Parathyroid adenoma (tissue), 2 donors: ENCODE measurements at regions not wholly inside any gene's neighbourhood (a gene's known extent, or its start where the extent isn't known, plus 50 kb on each side); places are given as distances from the start of the nearest gene placed in this dataset.

Source experiments
- H2AFZ ChIP-seq: fragments of 300-600 bp; sonication (generic); one replicate; pipeline ENCODE4 v1.7.0; 2017; ENCODE audit warnings: antibody characterized with exemption, mild to moderate bottlenecking
- H3K27ac ChIP-seq: fragments of 300-600 bp; sonication (generic); one replicate; pipeline ENCODE4 v1.7.0; 2017
- H3K27me3 ChIP-seq: fragments of 300-600 bp; sonication (generic); one replicate; pipeline ENCODE4 v1.7.0; 2017; ENCODE audit warnings: low read length; ENCODE audit not compliant: control insufficient read depth, insufficient read depth
- H3K36me3 ChIP-seq: fragments of 300-600 bp; sonication (generic); one replicate; pipeline ENCODE4 v1.7.0; 2017; ENCODE audit warnings: low read length; ENCODE audit not compliant: control insufficient read depth, insufficient read depth
- H3K4me1 ChIP-seq: fragments of 300-600 bp; sonication (generic); one replicate; pipeline ENCODE4 v1.7.0; 2017; ENCODE audit warnings: control low read depth
- H3K4me2 ChIP-seq: fragments of 300-600 bp; sonication (generic); one replicate; pipeline ENCODE4 v1.7.0; 2017; ENCODE audit warnings: low read length
- H3K4me3 ChIP-seq: fragments of 300-600 bp; sonication (generic); one replicate; pipeline ENCODE4 v1.7.0; 2017; ENCODE audit warnings: low read depth, low read length
- H3K79me2 ChIP-seq: fragments of 300-600 bp; sonication (generic); one replicate; pipeline ENCODE4 v1.7.0; 2017; ENCODE audit warnings: control low read depth
- H3K9ac ChIP-seq: fragments of 300-600 bp; sonication (generic); one replicate; pipeline ENCODE4 v1.7.0; 2017; ENCODE audit warnings: mild to moderate bottlenecking
- H3K9me3 ChIP-seq: fragments of 300-600 bp; sonication (generic); one replicate; pipeline ENCODE4 v1.7.0; 2017; ENCODE audit warnings: low read length; ENCODE audit not compliant: control insufficient read depth
- TF ChIP-seq, protein P1 (sequence below): fragments of 300-600 bp; sonication (generic); IDR thresholded peaks from one replicate; pipeline ENCODE4 v1.7.0; 2017; ENCODE audit warnings: antibody characterized with exemption, mild to moderate bottlenecking
- donor health status: primary hyperparathyroidism.

DNA sequence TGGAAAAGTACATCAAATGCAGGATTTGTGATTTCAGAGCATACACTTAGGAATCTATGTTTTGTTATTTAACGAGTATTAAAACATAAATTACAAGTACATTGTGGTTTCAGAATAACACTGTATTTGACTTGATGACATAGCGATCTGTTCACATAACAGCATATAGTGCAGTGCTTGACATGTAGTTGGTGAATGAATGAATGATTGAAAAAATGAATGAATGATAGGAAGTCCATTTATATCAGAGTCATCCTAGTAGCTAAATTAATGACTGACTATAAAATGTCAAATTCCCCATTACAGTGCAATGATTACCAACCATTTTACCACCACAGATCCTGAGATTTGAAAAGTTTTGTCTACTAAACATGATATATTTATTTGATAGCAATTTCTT lies 114.6 kb upstream of the FAT1 start:
- TF ChIP-seq, protein P1, sequence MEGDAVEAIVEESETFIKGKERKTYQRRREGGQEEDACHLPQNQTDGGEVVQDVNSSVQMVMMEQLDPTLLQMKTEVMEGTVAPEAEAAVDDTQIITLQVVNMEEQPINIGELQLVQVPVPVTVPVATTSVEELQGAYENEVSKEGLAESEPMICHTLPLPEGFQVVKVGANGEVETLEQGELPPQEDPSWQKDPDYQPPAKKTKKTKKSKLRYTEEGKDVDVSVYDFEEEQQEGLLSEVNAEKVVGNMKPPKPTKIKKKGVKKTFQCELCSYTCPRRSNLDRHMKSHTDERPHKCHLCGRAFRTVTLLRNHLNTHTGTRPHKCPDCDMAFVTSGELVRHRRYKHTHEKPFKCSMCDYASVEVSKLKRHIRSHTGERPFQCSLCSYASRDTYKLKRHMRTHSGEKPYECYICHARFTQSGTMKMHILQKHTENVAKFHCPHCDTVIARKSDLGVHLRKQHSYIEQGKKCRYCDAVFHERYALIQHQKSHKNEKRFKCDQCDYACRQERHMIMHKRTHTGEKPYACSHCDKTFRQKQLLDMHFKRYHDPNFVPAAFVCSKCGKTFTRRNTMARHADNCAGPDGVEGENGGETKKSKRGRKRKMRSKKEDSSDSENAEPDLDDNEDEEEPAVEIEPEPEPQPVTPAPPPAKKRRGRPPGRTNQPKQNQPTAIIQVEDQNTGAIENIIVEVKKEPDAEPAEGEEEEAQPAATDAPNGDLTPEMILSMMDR, result no peak
- no peaks in the 10 kb centered on the region for H3K9me3 ChIP-seq
- no peak overlapping the region for H3K4me3 ChIP-seq
- no peaks in the 10 kb centered on the region for H3K4me1 ChIP-seq
- no peaks in the 10 kb centered on the region for H3K36me3 ChIP-seq
- H3K79me2 ChIP-seq, result no peaks in the 10 kb centered on the region
- no peak overlapping the region for H3K9ac ChIP-seq
- H2AFZ ChIP-seq, result no peak overlapping the region
- H3K4me2 ChIP-seq, result no peak overlapping the region
- H3K27ac ChIP-seq, result no peak overlapping the region
- no peaks in the 10 kb centered on the region for H3K27me3 ChIP-seq

DNA sequence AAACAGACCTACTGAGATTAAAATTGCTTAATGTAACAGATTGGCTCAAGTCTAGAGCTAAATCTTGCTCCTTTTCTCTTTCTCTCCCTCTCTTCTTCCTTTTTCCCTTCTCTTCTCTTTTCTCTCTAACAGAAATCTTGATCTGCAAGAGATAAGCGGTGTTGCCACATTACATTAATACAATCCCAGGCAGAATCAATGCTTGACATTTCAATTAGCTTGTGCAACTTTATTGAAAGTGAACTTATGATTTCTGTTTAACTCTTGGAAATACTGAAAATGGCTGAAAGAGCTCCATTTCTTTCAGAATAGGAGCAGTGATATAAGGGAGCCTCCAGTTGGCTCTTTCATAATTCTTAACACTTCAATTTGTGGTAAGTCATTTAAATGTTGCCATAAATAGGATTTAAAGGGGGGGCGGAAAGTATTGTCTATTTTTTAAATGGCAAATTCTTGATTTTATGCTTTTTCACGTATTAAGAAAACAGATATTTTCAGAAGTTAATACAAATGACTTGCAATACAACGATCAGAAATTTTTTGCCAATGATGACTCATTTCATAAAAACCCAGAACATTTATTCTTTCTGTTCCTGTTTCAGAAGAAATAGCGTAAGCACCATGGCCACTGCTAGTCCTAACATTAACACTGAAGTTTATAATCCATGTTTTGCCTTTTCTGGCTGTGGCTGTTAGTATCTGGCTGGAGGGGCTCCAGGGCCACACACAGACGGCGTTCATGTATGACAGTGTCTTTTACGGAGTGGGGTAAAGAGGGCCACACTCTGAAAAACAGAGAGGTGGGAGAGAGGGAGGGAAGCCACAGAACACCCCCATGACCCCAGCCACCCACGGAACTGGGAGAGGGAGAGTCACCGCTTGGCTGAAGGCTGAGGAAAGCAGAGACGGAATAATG lies 115.7 kb upstream of the FAT1 start:
- Histone ChIP-seq H3K9ac (no peak overlapping the region), H3K79me2 (no peaks in the 10 kb centered on the region), H3K4me2 (no peak overlapping the region), H3K9me3 (no peaks in the 10 kb centered on the region), H3K4me3 (no peak overlapping the region), H3K27ac (peak overlapping the region; percentile 49), H2AFZ (no peak overlapping the region), H3K27me3 (no peaks in the 10 kb centered on the region), H3K36me3 (no peaks in the 10 kb centered on the region), H3K4me1 (no peaks in the 10 kb centered on the region)
- TF ChIP-seq, protein P1, result no peak

DNA sequence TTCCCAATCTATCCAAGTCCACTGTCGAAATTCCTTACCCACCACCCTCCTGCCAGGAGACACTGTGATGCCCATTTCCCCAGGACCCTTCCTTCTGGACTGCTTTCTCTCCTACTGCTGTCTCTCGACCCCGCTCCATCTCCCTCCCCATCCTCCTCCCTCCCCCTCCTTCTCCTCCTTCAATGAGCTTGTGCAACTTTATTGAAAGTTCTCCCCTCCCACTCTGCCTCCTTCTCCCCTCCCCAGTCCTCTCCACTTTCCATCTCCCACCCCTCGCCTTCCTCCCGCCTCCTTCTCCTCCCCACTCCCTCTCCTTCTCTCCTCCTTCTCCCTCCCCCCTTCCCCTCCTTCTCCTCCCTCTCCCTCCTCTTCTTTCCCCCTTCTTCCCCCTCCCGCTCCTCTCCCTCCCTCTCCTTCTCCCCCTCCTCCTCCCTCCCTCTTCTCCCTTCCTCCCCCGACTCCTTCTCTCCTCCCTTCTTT lies 116.6 kb upstream of the FAT1 start:
- Histone ChIP-seq H3K36me3 (no peaks in the 10 kb centered on the region), H3K4me3 (no peak overlapping the region), H2AFZ (no peak overlapping the region)

DNA sequence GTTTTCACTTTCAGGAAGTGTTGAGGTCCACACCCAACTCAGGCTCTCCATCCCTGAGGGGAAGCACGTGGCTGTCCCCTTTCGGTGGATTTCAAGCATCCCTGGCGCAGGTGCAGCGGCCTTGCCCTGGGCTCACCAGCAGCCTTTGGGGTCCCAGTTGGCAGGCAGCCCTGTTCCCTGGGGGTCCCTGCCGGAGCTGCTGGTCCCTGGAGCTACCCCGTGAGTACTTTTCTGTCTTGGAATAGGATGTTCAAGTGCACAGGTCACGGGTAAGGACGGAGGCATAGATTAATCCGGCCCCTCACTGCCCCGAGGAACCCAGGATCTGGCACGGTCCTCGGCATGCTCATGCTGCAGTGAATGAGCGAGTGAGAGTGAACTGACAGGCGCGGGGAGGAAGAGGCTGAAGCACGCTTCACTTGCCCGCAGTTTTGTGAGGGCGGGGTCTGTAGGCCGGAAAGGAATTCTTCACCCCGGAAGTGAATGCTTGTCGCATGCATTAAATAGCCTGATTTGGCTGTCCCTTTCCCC lies 117.2 kb upstream of the FAT1 start:
- H3K27me3 ChIP-seq, result no peaks in the 10 kb centered on the region
- TF ChIP-seq, protein P1, result no peak
- no peak overlapping the region for H3K9ac ChIP-seq
- H3K9me3 ChIP-seq, result no peaks in the 10 kb centered on the region
- no peaks in the 10 kb centered on the region for H3K79me2 ChIP-seq
- no peak overlapping the region for H2AFZ ChIP-seq
- H3K4me3 ChIP-seq, result peak overlapping the region; percentile 2
- no peaks in the 10 kb centered on the region for H3K36me3 ChIP-seq
- H3K27ac ChIP-seq, result no peak overlapping the region
- H3K4me2 ChIP-seq, result no peak overlapping the region
- H3K4me1 ChIP-seq, result no peaks in the 10 kb centered on the region

More for the DNA sequence above, 116.6 kb upstream of the FAT1 start:
- Histone ChIP-seq H3K79me2 (no peaks in the 10 kb centered on the region), H3K9ac (no peak overlapping the region), H3K9me3 (no peaks in the 10 kb centered on the region), H3K27me3 (no peaks in the 10 kb centered on the region), H3K4me2 (no peak overlapping the region), H3K27ac (peak overlapping the region; percentile 49), H3K4me1 (no peaks in the 10 kb centered on the region)
- TF ChIP-seq, protein P1, result no peak
